Upper lobe of right lung (tissue), 1 donor: ENCODE measurements at regions not wholly inside any gene's neighbourhood (a gene's known extent, or its start where the extent isn't known, plus 50 kb on each side); places are given as distances from the start of the nearest gene placed in this dataset.

Experiments
- ATAC-seq: fragments of 200-7000 bp; cut with Tn5 transposase; one replicate; pipeline ENCODE4 v1.9.1; 2020; ENCODE audit warnings: mild to moderate bottlenecking, moderate library complexity
- DNase-seq: peaks from one replicate; pipeline ENCODE4 v3.0.0-alpha.2; 2020
- H3K27ac ChIP-seq: fragments of 200-600 bp; one replicate; pipeline ENCODE4 v1.8.0; 2022
- H3K27me3 ChIP-seq: fragments of 200-600 bp; one replicate; pipeline ENCODE4 v1.8.0; 2022; ENCODE audit warnings: mild to moderate bottlenecking
- H3K36me3 ChIP-seq: fragments of 200-600 bp; one replicate; pipeline ENCODE4 v1.8.0; 2022
- H3K4me1 ChIP-seq: fragments of 200-600 bp; one replicate; pipeline ENCODE4 v1.8.0; 2022
- H3K4me3 ChIP-seq: fragments of 200-600 bp; one replicate; pipeline ENCODE4 v1.8.0; 2022; ENCODE audit warnings: mild to moderate bottlenecking
- H3K9me3 ChIP-seq: fragments of 200-600 bp; one replicate; pipeline ENCODE4 v1.8.0; 2022
- intact Hi-C: fragments of 100-400 bp; cut with DNase I; formaldehyde crosslinking; loops from one replicate; pipeline ENCODE4 v1.11.0; 2022
- TF ChIP-seq, protein P1 (sequence below): fragments of 200-600 bp; IDR thresholded peaks from one replicate; pipeline ENCODE4 v1.8.0; 2022; ENCODE audit warnings: antibody characterized with exemption
- donor health status: DM: no; HTN: yes; CAD: no; lungs with severe emphysema.

GRCh38 chr2:59463426-59463825 lies 1090.0 kb downstream of the BCL11A start:
- ATAC-seq, result no peak
- Histone ChIP-seq H3K36me3 (no peaks in the 10 kb centered on the region), H3K9me3 (no peaks in the 10 kb centered on the region), H3K27me3 (no peaks in the 10 kb centered on the region), H3K4me1 (no peaks in the 10 kb centered on the region), H3K4me3 (no peak overlapping the region), H3K27ac (no peak overlapping the region)
- TF ChIP-seq, protein P1, sequence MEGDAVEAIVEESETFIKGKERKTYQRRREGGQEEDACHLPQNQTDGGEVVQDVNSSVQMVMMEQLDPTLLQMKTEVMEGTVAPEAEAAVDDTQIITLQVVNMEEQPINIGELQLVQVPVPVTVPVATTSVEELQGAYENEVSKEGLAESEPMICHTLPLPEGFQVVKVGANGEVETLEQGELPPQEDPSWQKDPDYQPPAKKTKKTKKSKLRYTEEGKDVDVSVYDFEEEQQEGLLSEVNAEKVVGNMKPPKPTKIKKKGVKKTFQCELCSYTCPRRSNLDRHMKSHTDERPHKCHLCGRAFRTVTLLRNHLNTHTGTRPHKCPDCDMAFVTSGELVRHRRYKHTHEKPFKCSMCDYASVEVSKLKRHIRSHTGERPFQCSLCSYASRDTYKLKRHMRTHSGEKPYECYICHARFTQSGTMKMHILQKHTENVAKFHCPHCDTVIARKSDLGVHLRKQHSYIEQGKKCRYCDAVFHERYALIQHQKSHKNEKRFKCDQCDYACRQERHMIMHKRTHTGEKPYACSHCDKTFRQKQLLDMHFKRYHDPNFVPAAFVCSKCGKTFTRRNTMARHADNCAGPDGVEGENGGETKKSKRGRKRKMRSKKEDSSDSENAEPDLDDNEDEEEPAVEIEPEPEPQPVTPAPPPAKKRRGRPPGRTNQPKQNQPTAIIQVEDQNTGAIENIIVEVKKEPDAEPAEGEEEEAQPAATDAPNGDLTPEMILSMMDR, result no peak
- intact Hi-C loops, result no loop called here
- no peak for DNase-seq

- H3K27me3 ChIP-seq, result no peaks in the 10 kb centered on the region
- no peaks in the 10 kb centered on the region for H3K4me1 ChIP-seq
- DNase-seq, result no peak
- H3K4me3 ChIP-seq, result no peak overlapping the region
- TF ChIP-seq, protein P1, result no peak
- intact Hi-C loops, result no loop called here
- H3K9me3 ChIP-seq, result no peaks in the 10 kb centered on the region
- ATAC-seq, result no peak
- no peaks in the 10 kb centered on the region for H3K36me3 ChIP-seq
- H3K27ac ChIP-seq, result no peak overlapping the region
Measured at GRCh38 chr2:59462422-59463197, 1090.8 kb downstream of the BCL11A start.

- no peak for ATAC-seq
- H3K9me3 ChIP-seq, result no peaks in the 10 kb centered on the region
- no peak overlapping the region for H3K4me3 ChIP-seq
- TF ChIP-seq, protein P1, result no peak
- H3K4me1 ChIP-seq, result no peaks in the 10 kb centered on the region
- no peak for DNase-seq
- no peaks in the 10 kb centered on the region for H3K27me3 ChIP-seq
- H3K27ac ChIP-seq, result no peak overlapping the region
- intact Hi-C loops, result no loop called here
- no peaks in the 10 kb centered on the region for H3K36me3 ChIP-seq
Measured at GRCh38 chr2:59461127-59461526, 1092.3 kb downstream of the BCL11A start.

GRCh38 chr2:59458800-59459199 lies 1094.7 kb downstream of the BCL11A start:
- TF ChIP-seq, protein P1, result no peak
- Histone ChIP-seq H3K9me3 (no peaks in the 10 kb centered on the region), H3K27ac (no peak overlapping the region), H3K4me1 (no peaks in the 10 kb centered on the region), H3K4me3 (no peak overlapping the region), H3K36me3 (no peaks in the 10 kb centered on the region), H3K27me3 (no peaks in the 10 kb centered on the region)
- DNase-seq, result no peak
- intact Hi-C loops, result no loop called here
- peak; percentile 46 for ATAC-seq

- no peak overlapping the region for H3K4me3 ChIP-seq
- intact Hi-C loops, result no loop called here
- H3K4me1 ChIP-seq, result no peaks in the 10 kb centered on the region
- no peak for ATAC-seq
- no peak overlapping the region for H3K27ac ChIP-seq
- no peak for DNase-seq
- no peaks in the 10 kb centered on the region for H3K9me3 ChIP-seq
- H3K36me3 ChIP-seq, result no peaks in the 10 kb centered on the region
- H3K27me3 ChIP-seq, result no peaks in the 10 kb centered on the region
- TF ChIP-seq, protein P1, result no peak
Measured at GRCh38 chr2:59456285-59456684, 1097.2 kb downstream of the BCL11A start.

DNA sequence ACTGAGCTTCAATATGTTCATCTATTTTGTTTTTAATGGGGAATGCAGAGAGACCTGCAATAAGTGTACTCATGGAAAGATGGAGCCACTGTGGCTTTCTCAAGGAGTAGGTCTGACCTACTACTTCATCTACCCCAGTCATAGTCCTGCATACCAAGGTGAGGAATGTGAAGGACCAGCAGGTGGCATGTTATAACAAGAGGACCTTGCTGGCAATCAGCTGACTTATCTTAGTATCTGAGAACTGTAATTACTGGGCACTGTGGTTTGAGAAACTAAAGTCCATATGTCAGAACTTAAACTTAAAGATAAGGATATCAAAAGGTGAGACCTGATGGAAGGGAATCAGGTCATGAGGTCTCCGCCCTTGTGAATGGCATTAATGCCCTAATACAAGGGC lies 1104.2 kb downstream of the BCL11A start:
- Histone ChIP-seq H3K27ac (no peak overlapping the region), H3K4me3 (no peak overlapping the region), H3K27me3 (no peaks in the 10 kb centered on the region), H3K9me3 (no peaks in the 10 kb centered on the region), H3K4me1 (no peaks in the 10 kb centered on the region), H3K36me3 (no peaks in the 10 kb centered on the region)
- DNase-seq (no peak), ATAC-seq (peak; percentile 82)
- intact Hi-C loops, result no loop called here
- TF ChIP-seq, protein P1, result no peak
